Activated naive CD4-positive, alpha-beta T cell treated with anti-CD3 and anti-CD28 coated beads, Interleukin-2, amount 50 U/mL, for 72 hours (primary cell): ENCODE measurements at regions not wholly inside any gene's neighbourhood (a gene's known extent, or its start where the extent isn't known, plus 50 kb on each side); places are given as distances from the start of the nearest gene placed in this dataset.

Source experiments
- ATAC-seq, 2 donors: fragments of 150-1000 bp; cut with Tn5 transposase; 2 replicates each; pipeline ENCODE4 v1.10.0; 2021; ENCODE audit warnings: mild to moderate bottlenecking in 2 of 2, moderate library complexity in 2 of 2
- DNase-seq, 2 donors: peaks; one replicate each; pipeline ENCODE4 v3.0.0; 2021 to 2022; ENCODE audit warnings: low spot score in 2 of 2
- H3K27ac Mint-ChIP-seq, 2 donors: one replicate each; pipeline ENCODE4 v1.8.0; 2022; ENCODE audit warnings: mild to moderate bottlenecking in 2 of 2, mixed read lengths in 2 of 2
- H3K36me3 Mint-ChIP-seq, 2 donors: one replicate each; pipeline ENCODE4 v1.8.0; 2022; ENCODE audit warnings: mixed read lengths in 2 of 2
- H3K9me3 Mint-ChIP-seq, 2 donors: one replicate each; pipeline ENCODE4 v1.8.0; 2022; ENCODE audit warnings: mixed read lengths in 2 of 2

GRCh38 chr1:219461981-219462400 lies 150.9 kb downstream of the ZC3H11B start:
- H3K36me3 Mint-ChIP-seq = no peaks in the 10 kb centered on the region
- no peak for ATAC-seq
- no peak for DNase-seq
- H3K9me3 Mint-ChIP-seq = peaks cover 0 to 4% of the 10 kb centered on the region in 2 donors
- H3K27ac Mint-ChIP-seq = no peak overlapping the region

GRCh38 chr1:219460896-219461815 lies 151.7 kb downstream of the ZC3H11B start:
- H3K36me3 Mint-ChIP-seq = no peaks in the 10 kb centered on the region
- H3K9me3 Mint-ChIP-seq = peaks cover 0 to 4% of the 10 kb centered on the region in 2 donors
- ATAC-seq = peak in 1 of 2 donors; percentile 29
- H3K27ac Mint-ChIP-seq = no peak overlapping the region
- DNase-seq = no peak

DNA sequence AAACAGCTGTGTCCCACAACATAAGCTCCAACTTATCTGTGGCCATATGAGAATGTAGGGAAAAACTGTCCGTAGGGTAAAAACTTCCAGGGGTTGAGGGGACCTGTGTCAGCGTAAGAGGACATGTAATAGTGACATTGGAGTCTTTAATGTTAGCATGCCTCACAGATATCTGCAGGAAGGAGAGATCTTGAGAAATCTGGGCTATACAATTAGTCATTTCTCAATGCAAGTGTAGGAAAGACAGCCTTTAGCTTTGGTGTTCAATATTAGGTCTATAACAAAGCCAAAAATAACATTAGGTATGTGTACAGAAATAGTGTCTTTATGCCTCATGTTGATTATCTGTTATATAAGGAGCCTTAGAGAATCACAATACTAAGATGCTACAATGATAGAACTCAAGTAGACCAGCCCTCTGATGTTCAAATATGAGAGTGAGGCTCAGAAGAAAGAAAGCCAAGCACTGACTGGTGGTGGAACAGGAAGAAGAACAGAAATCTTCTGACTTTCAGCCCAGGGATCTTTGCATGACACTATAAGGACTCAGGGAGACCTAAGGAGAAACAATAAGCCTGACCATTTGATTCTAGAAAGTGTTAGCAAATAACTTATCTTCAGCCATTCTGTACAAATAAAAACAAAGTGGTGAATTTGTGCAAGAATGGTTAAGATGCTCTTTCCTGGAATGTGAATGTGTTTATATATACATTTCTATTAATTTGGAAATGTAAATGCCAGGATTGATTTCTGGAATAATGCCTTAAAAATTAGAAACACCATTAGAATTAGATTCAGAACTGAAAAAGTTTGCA lies 152.6 kb downstream of the ZC3H11B start:
- Mint-ChIP-seq H3K27ac (no peak overlapping the region), H3K9me3 (peaks cover 0 to 4% of the 10 kb centered on the region in 2 donors), H3K36me3 (no peaks in the 10 kb centered on the region)
- ATAC-seq (no peak), DNase-seq (no peak)

DNA sequence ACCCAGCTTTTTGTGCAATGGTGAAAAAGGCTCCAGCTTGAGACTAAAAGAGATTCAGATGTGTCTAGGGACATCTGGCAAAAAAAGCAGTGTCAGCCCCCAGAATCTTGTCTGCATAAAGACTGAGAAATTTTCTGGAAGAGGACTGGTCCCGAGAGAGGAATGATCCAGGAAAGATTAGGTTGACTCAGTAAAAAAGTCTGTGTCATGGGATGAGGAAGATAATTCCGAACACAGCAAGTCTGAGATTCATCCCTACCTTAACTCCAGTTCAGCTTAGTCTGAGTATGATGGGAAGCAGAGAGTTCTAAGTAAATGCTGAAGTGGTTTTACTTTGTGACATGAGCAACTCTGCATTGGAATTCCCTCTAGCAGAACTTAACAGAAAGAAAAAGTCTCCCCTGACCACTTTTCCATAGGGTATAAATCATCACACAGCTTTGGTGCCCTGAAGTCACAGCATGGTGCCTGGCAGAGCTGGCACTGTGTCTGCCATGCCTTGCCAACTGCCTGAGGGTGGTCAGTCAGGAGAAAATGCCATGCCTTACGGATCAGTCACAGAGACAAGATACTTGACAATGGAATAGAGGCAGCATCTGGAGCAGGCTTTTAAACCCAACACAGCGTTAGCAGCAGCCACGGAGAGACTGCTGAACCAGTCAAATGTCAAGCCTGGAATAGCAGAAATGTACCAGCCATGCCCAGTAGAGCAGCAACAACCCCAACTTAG lies 153.4 kb downstream of the ZC3H11B start:
- Mint-ChIP-seq H3K27ac (no peak overlapping the region), H3K9me3 (peaks cover 0 to 4% of the 10 kb centered on the region in 2 donors), H3K36me3 (no peaks in the 10 kb centered on the region)
- ATAC-seq = no peak
- no peak for DNase-seq

DNA sequence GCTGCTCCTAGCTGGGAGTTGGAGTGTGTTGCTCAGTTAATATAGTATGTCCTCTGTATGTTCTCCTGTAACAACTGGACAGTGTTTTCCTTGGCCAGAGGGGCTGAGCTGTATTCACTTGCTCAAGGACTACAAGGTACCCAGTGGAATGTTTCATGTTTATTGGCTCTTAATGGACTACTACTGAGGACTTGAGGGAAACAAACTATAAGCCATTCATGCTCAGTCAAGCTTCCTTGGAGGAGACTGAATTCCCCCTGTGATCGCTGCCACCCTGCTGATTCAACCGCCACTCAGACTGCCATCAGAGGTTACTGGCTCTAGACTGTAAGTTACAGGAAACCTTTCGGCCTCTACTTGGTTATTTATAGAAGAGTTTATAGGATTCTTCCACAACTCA lies 166.6 kb downstream of the ZC3H11B start:
- DNase-seq = no peak

GRCh38 chr1:219445864-219446263 lies 167.0 kb downstream of the ZC3H11B start:
- ATAC-seq = no peak

More for the DNA sequence above, 166.6 kb downstream of the ZC3H11B start:
- Mint-ChIP-seq H3K27ac (no peak overlapping the region), H3K9me3 (no peaks in the 10 kb centered on the region), H3K36me3 (no peaks in the 10 kb centered on the region)
- ATAC-seq = no peak

DNA sequence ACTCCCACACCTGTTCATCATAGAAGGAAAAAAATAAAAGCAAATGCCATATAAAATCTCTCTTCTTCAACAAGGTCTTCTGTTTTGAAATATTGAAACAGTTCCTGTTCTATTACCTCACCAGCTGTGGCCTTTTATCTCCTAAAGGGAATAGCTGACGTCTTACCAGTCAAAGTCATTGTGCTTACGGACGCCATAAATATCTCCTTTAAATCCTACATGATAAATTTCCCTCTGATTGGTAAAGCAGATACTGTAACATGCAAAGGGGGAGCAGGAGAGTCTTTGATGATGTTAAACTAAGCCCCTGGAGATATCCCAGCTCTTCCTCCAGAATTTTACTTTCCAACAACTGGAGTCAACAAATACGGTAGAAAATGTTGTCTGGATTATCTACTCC lies 168.4 kb downstream of the ZC3H11B start:
- Mint-ChIP-seq H3K36me3 (no peaks in the 10 kb centered on the region), H3K27ac (no peak overlapping the region), H3K9me3 (no peaks in the 10 kb centered on the region)
- DNase-seq = no peak
- no peak for ATAC-seq

More at GRCh38 chr1:219445864-219446263, 167.0 kb downstream of the ZC3H11B start:
- H3K36me3 Mint-ChIP-seq = no peaks in the 10 kb centered on the region
- no peak overlapping the region for H3K27ac Mint-ChIP-seq
- H3K9me3 Mint-ChIP-seq = no peaks in the 10 kb centered on the region
- no peak for DNase-seq

- no peak for DNase-seq
- Mint-ChIP-seq H3K9me3 (no peaks in the 10 kb centered on the region), H3K36me3 (no peaks in the 10 kb centered on the region), H3K27ac (no peak overlapping the region)
- no peak for ATAC-seq
Measured at GRCh38 chr1:219443763-219444162, 169.1 kb downstream of the ZC3H11B start.

DNA sequence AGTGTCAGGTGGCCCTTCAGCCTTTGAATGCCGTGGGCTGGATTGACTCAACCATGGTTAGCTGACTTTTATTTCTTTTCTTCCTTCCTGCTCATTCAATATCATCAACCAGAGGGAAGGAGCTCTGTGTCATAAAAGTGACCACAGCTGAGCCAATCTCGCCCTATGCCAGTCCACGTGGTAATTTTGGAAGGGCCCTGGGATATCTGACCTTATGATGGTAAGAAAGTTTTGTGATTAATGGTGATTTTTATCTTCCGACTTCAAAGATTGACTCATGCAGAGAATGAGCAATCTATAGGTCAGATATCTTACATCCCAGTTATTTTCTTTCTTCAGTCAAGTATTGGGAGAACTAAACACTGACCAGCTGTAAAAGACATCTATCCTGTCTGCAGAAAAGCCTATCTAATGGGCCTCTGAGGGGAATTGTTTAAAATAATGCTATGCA lies 170.3 kb downstream of the ZC3H11B start:
- Mint-ChIP-seq H3K36me3 (no peaks in the 10 kb centered on the region), H3K27ac (no peak overlapping the region), H3K9me3 (no peaks in the 10 kb centered on the region)
- ATAC-seq (no peak), DNase-seq (no peak)

GRCh38 chr1:219441884-219442283 lies 171.0 kb downstream of the ZC3H11B start:
- H3K9me3 Mint-ChIP-seq = no peaks in the 10 kb centered on the region
- no peak for DNase-seq
- H3K36me3 Mint-ChIP-seq = no peaks in the 10 kb centered on the region
- no peak for ATAC-seq
- H3K27ac Mint-ChIP-seq = no peak overlapping the region

DNA sequence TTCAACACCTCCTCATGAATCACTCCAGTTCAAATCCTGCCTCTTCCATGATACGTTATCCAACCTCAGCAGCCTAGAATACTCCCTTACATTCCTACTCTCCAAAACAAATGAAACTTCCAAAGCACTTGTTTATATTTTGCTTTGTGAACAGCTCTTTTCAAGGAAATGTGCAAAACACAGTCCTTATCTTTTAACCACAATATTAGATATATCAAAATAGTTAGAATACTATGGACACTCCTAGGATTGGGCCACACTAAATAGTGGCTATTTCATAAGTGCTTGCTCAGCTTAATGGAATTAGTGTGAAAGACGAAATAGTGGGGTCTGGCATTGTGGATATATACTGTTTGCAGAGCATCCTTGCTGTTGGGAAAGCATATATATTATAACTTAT lies 173.5 kb downstream of the ZC3H11B start:
- ATAC-seq (no peak), DNase-seq (no peak)
- H3K36me3 Mint-ChIP-seq = no peaks in the 10 kb centered on the region
- no peak overlapping the region for H3K27ac Mint-ChIP-seq
- no peaks in the 10 kb centered on the region for H3K9me3 Mint-ChIP-seq

- H3K9me3 Mint-ChIP-seq = no peaks in the 10 kb centered on the region
- H3K27ac Mint-ChIP-seq = no peak overlapping the region
- no peaks in the 10 kb centered on the region for H3K36me3 Mint-ChIP-seq
- DNase-seq = no peak
- no peak for ATAC-seq
Measured at GRCh38 chr1:219438386-219438785, 174.5 kb downstream of the ZC3H11B start.

- DNase-seq (no peak), ATAC-seq (no peak)
- Mint-ChIP-seq H3K36me3 (no peaks in the 10 kb centered on the region), H3K9me3 (no peaks in the 10 kb centered on the region), H3K27ac (no peak overlapping the region)
Measured at GRCh38 chr1:219434923-219435297, 178.0 kb downstream of the ZC3H11B start.

- no peak for ATAC-seq
- Mint-ChIP-seq H3K27ac (no peak overlapping the region), H3K9me3 (no peaks in the 10 kb centered on the region)
Measured at GRCh38 chr1:219434285-219434922, 178.5 kb downstream of the ZC3H11B start.

GRCh38 chr1:219433496-219434131 lies 179.3 kb downstream of the ZC3H11B start:
- DNase-seq (no peak), ATAC-seq (no peak)
- no peaks in the 10 kb centered on the region for H3K9me3 Mint-ChIP-seq
- no peaks in the 10 kb centered on the region for H3K36me3 Mint-ChIP-seq
- H3K27ac Mint-ChIP-seq = no peak overlapping the region

More at GRCh38 chr1:219434285-219434922, 178.5 kb downstream of the ZC3H11B start:
- H3K36me3 Mint-ChIP-seq = no peaks in the 10 kb centered on the region
- DNase-seq = no peak

- ATAC-seq (no peak), DNase-seq (no peak)
- Mint-ChIP-seq H3K9me3 (no peaks in the 10 kb centered on the region), H3K36me3 (no peaks in the 10 kb centered on the region), H3K27ac (no peak overlapping the region)
Measured at GRCh38 chr1:219433001-219433400, 179.9 kb downstream of the ZC3H11B start.
